ENCODE measurements at regions not wholly inside any gene's neighbourhood (a gene's known extent, or its start where the extent isn't known, plus 50 kb on each side); places are given as distances from the start of the nearest gene placed in this dataset.

GRCh38 chr12:24229031-24229700 is 279.7 kb upstream of the SOX5 start:
- no peak overlapping the region for H3K4me3 Mint-ChIP-seq
- Histone ChIP-seq H3K9me3 (ENCODE audit: control extremely low read depth in 1 of 3, control insufficient read depth in 2 of 3, insufficient read depth in 1 of 3, low read length in 2 of 3) (no peaks in the 10 kb centered on the region), H2AFZ (ENCODE audit: insufficient read depth, low read depth, low read length, poor library complexity, severe bottlenecking) (no peak overlapping the region), H3K9ac (ENCODE audit: low read length) (no peak overlapping the region), H3K27ac (ENCODE audit: low read length in 2 of 2) (no peak overlapping the region), H3K4me2 (replicated peaks; ENCODE audit: low read depth, low read length, poor library complexity, severe bottlenecking) (no peak overlapping the region), H3K36me3 (replicated peaks in 1 of 2; ENCODE audit: control extremely low read depth in 1 of 2, control insufficient read depth in 1 of 2, extremely low read depth in 1 of 2, insufficient read depth in 2 of 2, low read length in 1 of 2) (no peaks in the 10 kb centered on the region), H3K4me3 (ENCODE audit: control extremely low read depth in 1 of 5, extremely low read depth in 1 of 5, insufficient read depth in 1 of 5, low read depth in 2 of 5, low read length in 4 of 5) (no peak overlapping the region), H4K20me1 (ENCODE audit: control insufficient read depth, insufficient read depth, low read length, poor library complexity, severe bottlenecking) (no peaks in the 10 kb centered on the region), H3K27me3 (replicated peaks in 1 of 4; ENCODE audit: control extremely low read depth in 1 of 4, control insufficient read depth in 3 of 4, insufficient read depth in 4 of 4, low read length in 3 of 4) (no peaks in the 10 kb centered on the region), H3K79me2 (ENCODE audit: control insufficient read depth, insufficient read depth, low read length) (no peaks in the 10 kb centered on the region), H3K4me1 (ENCODE audit: control insufficient read depth in 2 of 2, insufficient read depth in 2 of 2, low read length in 2 of 2) (no peaks in the 10 kb centered on the region)
- H3K4me1 Mint-ChIP-seq = peaks cover 3% of the 10 kb centered on the region
- ATAC-seq (ENCODE audit: low read depth) (no peak), DNase-seq (no peak)
- ChIA-PET CTCF (no interaction called here), POLR2A (no interaction called here)
- TF ChIP-seq EZH2 (IDR thresholded peaks at IDR 0.05; ENCODE audit: borderline replicate concordance, insufficient read depth, low read depth, low read length, poor library complexity, severe bottlenecking) (no peak), CTCF (IDR thresholded peaks at IDR 0.05) (no peak)
- H3K9me3 Mint-ChIP-seq (ENCODE audit: insufficient read depth) = no peaks in the 10 kb centered on the region
- H3K27me3 Mint-ChIP-seq = no peaks in the 10 kb centered on the region
- no peak overlapping the region for H3K27ac Mint-ChIP-seq
- WGBS (ENCODE audit: insufficient coverage) = 99% methylated on average over 7 of the region's 9 CpGs
- intact Hi-C loops (cut with micrococcal nuclease) = no loop called here

GRCh38 chr12:24228371-24228770 is 278.9 kb upstream of the SOX5 start:
- Histone ChIP-seq H3K4me1 (ENCODE audit: control insufficient read depth in 2 of 2, insufficient read depth in 2 of 2, low read length in 2 of 2) (no peaks in the 10 kb centered on the region), H4K20me1 (ENCODE audit: control insufficient read depth, insufficient read depth, low read length, poor library complexity, severe bottlenecking) (no peaks in the 10 kb centered on the region), H3K9ac (ENCODE audit: low read length) (no peak overlapping the region), H3K27ac (ENCODE audit: low read length in 2 of 2) (no peak overlapping the region), H3K36me3 (replicated peaks in 1 of 2; ENCODE audit: control extremely low read depth in 1 of 2, control insufficient read depth in 1 of 2, extremely low read depth in 1 of 2, insufficient read depth in 2 of 2, low read length in 1 of 2) (no peaks in the 10 kb centered on the region), H2AFZ (ENCODE audit: insufficient read depth, low read depth, low read length, poor library complexity, severe bottlenecking) (no peak overlapping the region), H3K9me3 (ENCODE audit: control extremely low read depth in 1 of 3, control insufficient read depth in 2 of 3, insufficient read depth in 1 of 3, low read length in 2 of 3) (no peaks in the 10 kb centered on the region), H3K4me2 (replicated peaks; ENCODE audit: low read depth, low read length, poor library complexity, severe bottlenecking) (no peak overlapping the region), H3K27me3 (replicated peaks in 1 of 4; ENCODE audit: control extremely low read depth in 1 of 4, control insufficient read depth in 3 of 4, insufficient read depth in 4 of 4, low read length in 3 of 4) (no peaks in the 10 kb centered on the region), H3K79me2 (ENCODE audit: control insufficient read depth, insufficient read depth, low read length) (no peaks in the 10 kb centered on the region), H3K4me3 (ENCODE audit: control extremely low read depth in 1 of 5, extremely low read depth in 1 of 5, insufficient read depth in 1 of 5, low read depth in 2 of 5, low read length in 4 of 5) (no peak overlapping the region)
- Mint-ChIP-seq H3K4me3 (no peak overlapping the region), H3K27ac (no peak overlapping the region), H3K27me3 (no peaks in the 10 kb centered on the region), H3K9me3 (ENCODE audit: insufficient read depth) (no peaks in the 10 kb centered on the region), H3K4me1 (peaks cover 3% of the 10 kb centered on the region)
- WGBS (ENCODE audit: insufficient coverage) = no CpG with 5 or more reads among the region's 3 CpGs
- intact Hi-C loops (cut with micrococcal nuclease) = no loop called here
- ATAC-seq (ENCODE audit: low read depth) (no peak), DNase-seq (no peak)
- TF ChIP-seq EZH2 (IDR thresholded peaks at IDR 0.05; ENCODE audit: borderline replicate concordance, insufficient read depth, low read depth, low read length, poor library complexity, severe bottlenecking) (no peak), CTCF (IDR thresholded peaks at IDR 0.05) (no peak)
- ChIA-PET POLR2A (no interaction called here), CTCF (no interaction called here)
